Cerebellar nuclear complex (tissue), 1 donor: ENCODE measurements at regions not wholly inside any gene's neighbourhood (a gene's known extent, or its start where the extent isn't known, plus 50 kb on each side); places are given as distances from the start of the nearest gene placed in this dataset.
"Not testable (repeated sequence)": the region's sequence is repeated elsewhere in the genome, so short reads cannot be mapped to it uniquely, and the experiment has no call there.

Experiments used
- DNase-seq, 2 experiments: peaks; one replicate each; lab custom pipeline; 2025; lab: John Stamatoyannopoulos, UW

DNA sequence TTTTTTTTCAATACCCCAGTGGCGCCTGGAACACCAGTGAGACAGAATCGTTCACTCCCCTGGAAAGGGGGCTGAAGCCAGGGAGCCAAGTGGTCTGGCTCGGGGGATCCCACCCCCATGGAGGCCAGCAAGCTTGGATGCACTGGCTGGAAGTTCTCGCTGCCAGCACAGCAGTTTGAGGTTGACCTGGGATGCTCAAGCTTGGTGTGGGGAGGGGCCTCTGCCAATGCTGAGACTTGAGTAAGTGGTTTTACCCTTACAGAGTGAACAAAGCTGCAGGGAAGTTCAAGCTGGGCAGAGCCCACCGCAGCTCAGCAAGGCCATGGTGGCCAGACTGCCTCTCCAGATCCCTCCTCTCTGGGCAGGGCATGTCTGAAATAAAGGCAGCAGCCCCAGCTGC, 276.2 kb upstream of the CNTN6 start:
- DNase-seq = no peak

DNA sequence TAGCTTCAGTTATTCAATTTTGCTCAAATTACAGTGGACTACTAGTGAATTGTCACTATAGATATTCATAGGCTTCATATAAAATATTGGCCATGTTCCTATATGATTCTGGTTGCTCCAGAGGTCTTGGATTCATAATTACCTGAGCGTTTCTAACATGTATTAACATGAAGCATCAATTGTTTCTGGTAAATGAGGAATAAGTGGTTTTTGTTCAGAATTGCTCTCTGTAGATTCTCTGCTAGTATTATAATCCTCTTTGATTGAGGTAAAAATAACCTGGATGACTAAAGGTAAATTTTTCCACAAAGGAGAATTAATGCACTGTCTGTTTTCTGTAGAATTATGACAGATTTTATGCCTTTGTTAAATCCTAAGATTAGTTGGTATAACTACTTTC, 258.1 kb upstream of the CNTN6 start:
- no peak for DNase-seq

DNA sequence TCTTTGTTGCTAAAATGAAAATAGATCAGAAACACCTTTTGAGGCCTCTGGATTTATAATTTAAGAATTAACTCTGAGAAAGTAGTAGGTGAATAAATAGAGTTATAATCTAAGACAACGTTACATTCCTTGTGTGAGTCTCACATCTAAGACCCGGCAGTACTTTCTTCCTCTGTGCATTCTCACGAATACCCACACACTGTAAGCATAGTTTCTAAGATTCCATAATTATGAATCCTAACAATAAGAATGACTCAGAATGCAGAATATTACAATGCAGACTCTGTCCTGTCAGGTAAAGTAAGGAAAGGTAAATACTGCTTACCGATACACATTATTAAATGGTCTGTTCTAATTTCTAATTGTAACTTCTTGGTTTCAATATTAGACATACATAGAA, 257.7 kb upstream of the CNTN6 start:
- no peak for DNase-seq

DNA sequence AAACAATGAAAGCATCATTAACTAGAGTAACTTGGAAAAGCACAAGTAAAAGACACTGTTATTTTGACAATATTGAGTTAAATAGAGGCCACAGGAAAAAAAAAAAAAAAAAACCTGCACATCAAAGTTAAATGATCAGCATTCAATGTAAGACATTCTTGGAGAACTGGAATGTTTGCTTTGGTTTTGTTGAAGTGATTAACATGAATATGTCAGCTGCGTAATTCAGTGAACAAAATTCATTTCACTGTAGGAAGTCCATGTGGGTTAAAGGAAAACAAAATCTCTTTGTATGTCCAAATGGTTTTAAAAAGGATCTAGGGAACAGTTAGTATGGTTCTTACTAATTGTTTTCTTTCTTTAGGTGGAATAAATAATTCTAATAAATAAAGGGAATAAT, 252.8 kb upstream of the CNTN6 start:
- no peak for DNase-seq

DNA sequence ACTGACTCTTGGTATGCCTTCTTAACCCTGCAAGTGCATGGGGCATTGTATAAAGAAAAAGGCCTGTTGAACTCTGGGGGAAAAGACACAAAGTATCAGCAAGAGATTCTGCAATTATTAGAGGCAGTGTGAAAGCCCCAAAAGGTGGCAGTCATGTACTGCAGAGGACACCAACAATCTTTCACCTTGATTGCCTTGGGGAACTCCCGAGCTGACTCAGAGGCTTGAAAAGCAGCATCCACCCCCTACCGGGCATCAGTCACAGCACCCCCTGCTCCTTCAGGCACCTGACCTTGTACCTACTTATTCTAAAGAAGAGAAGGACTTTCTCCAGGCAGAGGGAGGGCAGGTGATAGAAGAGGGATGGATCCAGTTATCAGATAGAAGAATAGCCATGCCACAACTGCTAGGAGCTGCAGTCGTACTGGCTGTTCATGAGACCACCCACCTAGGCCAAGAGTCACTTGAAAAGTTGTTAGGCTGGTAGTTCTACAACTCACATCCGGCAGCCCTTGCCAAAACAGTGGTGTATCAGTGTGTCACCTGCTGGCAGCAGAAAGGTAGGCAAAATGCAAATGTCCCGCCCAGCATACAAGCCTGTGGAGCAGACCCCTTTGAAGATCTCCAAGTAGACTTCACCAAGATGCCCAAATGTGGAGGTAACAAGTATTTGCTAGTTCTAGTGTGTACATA, 241.6 kb upstream of the CNTN6 start:
- DNase-seq = no peak

DNA sequence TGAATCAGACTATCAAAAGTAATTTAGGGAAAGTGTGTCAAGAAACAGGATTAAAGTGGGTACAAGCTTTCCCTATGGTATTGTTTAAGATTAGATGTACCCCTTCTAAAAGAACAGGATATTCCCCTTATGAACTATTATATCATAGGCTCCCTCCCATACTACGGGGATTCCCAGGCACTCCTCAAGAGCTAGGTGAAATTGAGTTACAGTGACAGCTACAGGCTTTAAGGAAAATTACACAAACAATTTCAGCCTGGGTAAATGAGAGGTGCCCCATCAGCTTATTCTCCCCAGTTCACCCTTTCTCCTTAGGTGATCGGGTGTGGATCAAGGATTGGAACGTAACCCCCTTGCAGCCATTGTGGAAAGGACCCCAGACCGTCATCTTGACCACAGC, 240.8 kb upstream of the CNTN6 start:
- no peak for DNase-seq

DNA sequence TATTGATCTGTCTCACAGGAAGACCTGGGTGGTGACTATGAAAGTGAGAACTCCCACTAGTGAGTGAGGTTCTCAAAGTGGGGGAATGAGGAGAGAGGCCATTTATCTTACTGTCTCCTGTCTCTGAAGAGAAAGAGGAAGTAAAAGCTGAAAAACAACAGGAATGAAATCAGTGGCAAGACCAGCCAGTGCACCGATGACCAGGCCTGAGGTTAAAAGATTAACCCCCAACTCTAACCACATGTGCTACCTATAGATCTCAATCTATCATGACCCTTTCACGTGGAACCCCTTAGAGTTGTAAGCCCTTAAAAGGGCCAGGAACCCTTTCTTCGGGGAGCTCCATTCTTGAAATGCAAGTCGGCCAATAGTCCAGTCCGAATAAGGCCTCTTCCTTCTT, 239.3 kb upstream of the CNTN6 start:
- DNase-seq = no peak

DNA sequence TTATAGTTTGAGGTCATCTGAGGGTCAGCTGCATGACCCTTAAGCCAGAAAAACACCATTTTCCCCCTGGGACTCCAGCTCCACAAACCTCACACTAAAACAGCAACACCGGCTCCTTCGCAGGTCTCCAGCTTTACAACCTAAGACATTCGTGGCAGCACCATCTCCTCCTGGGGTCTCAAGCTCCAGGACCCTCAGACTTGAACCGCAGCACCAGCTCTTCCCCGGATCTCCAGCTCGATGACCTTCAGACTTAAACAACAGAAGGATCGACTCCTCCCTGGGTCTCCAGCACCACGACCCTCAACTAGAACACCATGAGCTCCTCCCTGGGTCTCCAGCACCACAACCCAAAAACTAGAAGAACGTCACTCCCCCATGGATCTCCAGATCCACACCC, 233.7 kb upstream of the CNTN6 start:
- DNase-seq = no peak

DNA sequence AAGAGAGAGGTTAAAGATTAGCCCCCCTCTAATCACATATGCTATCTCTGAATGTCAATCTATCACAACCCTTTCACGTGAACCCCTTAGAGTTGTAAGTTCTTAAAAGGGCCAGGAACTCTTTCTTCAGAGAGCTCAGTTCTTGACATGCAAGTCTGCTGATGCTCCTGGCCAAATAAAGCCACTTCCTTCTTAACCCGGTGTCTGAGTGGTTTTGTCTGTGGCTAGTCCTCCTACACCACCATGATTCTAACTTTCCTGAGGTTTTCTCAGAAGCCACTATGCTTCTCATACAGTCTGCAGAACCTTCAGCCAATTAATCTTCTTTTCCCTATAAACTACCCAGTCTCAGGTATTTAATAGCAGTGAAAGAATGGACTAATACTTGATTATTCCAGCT, 231.1 kb upstream of the CNTN6 start:
- no peak for DNase-seq

DNA sequence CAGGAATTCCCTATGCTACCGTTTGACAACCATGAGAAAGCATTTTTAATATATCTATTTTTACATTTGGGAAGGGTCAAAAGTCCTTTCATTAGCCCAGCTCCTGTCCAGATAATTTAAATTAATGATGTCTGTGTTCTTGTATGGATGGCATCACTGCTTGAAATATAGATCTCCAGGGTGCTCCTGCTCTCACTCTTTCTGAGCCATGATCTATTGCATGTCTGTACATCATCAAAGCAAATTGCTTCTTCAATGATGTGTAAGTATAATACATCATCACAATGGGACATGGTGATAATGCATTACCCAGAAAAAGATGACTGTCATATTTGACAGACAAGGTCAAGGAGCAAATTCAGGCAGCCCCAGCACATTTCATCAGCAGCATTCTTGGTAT, 223.6 kb upstream of the CNTN6 start:
- no peak for DNase-seq

DNA sequence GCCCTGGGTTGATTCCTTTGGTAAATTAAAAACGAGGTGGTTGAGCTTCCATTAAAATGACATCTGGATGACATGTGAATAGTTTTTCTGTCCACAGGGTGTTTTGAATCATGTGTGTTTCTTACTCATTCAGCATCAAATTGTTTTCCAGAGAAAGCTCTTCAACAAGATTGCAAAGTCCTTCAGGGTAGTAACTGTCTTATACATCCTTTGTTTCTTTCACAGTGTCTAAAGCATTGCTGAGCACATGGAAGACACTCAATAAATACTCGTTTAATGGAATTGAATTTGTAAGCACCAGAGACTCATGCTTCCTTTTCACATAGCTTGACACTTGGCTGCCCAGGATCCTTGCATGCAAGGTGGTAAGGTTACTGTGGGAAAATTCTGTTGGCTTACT, 223.1 kb upstream of the CNTN6 start:
- no peak for DNase-seq

DNA sequence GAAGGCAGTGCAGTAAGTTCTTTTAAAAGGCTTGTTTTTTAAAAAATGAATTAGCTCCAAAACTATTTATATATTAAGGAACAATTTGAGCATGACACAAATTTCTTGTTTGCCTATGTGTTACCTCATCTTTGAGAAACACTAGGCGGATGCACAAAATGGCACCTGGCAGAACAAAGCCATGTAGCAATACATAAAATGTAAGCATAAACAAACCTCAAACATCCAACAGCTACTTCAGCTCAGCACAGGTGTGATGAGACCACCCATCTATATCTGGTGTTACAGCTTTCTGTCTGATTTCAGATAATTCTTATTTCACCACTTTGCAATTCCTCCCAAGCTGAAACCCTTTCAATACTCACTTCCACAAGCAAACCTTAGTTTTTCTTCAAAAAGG, 221.2 kb upstream of the CNTN6 start:
- no peak for DNase-seq

DNA sequence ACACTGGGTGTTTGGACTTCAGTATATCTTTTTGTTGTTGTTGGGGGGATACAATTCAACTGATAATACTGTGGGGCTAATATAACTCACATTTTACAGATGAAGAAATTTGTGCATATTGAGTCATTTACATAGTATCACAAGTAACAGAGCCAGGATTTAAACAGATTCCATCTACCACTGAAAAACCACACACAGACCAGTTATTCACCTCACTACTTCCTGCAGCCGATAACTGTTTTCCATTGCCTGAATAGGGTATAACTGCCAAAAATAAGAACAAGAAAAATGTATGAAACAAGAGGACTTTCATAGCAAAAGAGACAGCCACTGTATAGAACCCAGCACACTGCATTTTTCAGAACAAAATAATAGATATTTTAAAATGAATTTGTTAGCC, 215.8 kb upstream of the CNTN6 start:
- DNase-seq = no peak

DNA sequence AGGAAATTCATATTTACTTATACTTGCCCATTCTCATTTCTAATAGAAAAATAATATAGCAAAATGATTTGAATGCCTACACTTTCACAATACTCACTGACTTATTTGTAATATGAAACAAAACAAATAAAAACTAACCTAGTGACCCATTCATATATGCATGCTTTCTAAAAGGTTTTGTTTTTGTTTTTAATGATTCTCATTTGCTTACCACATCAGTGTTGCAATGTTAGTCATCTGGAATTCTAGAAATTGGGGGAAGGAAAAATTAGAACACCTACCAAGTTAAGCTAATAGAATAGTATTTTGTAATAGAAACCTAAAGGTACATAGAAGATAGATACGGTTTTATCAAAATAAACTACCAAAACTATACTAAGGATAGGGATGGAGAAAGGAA, 214.1 kb upstream of the CNTN6 start:
- no peak for DNase-seq

DNA sequence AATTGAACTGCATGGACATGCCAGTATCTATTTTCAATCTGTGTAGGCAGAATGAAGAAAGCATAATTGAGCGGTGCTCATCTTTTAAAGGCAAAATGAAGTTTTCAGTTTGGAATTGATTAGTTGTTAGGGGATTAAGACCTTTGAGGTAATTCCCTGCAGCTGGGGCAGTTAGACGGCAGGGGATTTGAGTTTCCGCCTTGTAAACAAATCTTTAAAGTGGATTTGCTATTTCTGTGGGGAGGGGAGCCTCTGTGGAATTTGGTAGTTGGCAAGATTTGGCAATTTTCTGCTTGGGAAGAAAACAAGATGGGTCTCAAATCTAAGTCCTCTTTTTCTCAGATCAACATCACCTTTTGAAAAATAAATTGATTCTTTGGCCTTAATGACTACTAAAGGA, 212.5 kb upstream of the CNTN6 start:
- DNase-seq = no peak

DNA sequence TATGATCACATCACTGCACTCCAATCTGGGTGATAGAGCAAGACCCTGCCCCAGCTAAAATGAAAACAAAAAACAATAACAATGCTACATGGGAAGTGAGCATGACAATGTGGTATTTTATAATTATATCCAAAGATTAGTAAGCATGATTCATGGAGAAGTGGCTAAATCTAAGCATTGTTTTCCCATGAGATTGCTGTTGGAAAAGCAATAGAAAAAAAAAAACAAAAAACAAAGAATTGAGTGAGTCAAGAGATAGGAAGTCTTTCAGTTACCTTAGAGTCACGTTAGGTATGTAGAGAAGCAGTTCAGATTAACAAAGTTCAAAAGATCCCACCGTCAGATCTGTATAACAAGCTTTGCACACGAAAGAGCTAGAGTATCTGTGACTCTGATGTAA, 210.3 kb upstream of the CNTN6 start:
- DNase-seq = no peak

DNA sequence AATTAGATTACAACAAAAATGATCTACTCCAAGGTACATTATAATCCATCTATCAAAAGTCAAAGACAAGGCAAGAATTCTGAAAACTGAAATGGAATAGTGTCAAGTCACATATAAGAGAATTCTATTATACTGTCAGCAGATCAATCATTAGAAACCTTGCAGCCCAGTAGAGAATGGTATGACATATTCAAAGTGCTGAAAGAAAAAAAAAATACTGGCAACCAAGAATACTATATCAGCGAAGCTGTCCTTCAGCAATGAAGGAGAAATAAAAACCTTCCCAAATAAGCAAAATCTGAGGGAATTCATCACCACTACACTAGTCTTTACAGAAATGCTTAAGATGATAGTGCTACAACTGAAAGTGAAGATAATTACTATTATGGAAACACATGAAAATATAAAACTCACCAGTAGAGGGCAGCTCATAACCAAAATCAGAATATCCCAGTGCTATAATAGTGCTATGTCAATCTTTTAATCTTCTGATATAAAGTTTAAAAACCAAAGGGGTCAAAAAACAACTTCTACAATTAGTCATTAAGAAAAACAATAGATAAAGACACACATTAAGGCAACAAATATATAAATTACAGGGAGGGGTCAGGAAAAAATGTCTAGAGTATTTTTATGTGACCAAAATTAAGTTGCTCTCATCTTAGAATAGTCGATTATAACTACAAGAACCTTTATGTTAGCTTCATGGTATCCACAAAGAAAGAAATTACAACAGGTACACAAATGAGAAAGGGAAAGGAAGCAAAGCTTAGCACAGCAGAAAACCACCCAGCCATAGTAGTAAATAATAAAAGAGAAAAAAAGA, 190.7 kb upstream of the CNTN6 start:
- DNase-seq = no peak

DNA sequence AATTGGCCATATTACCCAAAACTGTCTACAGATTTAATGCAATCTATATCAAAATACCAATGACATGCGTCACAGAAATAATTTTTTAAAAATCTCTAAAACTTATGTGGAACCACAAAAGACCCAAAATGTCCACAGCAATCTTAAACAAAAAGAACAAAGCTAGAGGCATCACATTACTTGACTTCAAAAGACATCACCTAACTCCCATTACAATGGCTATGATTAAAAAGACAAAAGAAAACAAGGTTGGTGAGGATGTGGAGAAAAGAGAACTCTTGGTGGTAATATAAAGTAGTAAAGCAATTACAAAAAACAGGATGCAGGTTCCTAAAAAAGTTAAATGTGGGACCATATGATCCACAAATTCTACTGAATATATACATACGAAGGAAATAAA, 187.6 kb upstream of the CNTN6 start:
- no peak for DNase-seq

DNA sequence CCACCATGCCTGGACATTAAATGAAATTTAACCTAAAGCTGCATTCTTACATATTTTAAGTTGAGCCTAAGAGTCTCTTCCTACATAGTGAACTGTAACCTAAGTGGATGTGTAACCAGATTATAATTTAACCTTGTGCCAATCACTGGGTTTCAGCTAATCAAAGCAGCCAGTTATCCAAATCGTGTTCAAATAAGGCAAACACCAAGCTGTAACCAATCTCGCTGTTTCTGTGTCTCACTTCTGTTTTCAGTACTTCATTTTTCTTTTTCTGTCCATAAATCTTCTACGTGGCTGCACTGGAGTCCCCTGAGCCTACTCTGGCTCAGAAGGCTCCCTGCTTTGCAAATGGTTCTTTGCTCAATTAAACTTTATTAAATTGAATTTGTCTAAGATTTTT, 186.1 kb upstream of the CNTN6 start:
- no peak for DNase-seq

DNA sequence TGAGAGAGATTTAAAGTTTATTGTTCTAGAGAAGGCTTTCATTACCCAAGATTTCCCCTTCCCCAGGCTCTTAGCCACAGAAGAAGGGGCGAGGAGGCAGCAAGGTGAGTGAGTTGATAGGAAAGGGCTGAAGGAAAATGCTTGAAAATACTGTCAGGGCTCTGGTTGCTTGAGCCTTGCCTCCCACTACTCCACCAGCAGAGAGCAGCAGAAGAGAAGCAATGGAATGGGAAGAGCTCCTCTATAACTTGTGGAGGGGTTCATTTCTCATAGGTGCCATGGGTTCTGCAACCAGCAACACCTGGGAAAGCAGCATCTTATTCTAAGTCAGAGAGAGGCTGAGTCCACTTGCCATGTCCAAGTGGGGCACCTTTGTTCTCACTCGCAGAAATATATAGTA, 184.0 kb upstream of the CNTN6 start:
- no peak for DNase-seq

DNA sequence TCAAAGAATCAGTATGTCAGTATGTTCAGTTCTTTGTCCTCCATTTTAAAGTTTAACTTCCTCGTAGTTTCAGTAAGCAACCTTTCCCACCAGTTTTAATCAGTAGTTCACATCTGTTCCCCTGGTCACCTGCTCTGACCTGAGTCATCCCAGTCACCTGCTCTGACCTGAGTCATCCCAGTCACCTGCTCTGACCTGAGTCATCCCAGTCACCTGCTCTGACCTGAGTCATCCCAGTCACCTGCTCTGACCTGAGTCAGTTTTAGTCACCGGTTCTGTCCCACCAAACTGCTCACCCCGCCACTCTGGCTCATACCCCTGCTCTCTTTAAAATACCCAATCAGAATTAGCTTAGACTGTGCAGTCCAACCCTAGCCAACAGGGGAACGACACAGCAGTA, 180.1 kb upstream of the CNTN6 start:
- not testable (repeated sequence) for DNase-seq

DNA sequence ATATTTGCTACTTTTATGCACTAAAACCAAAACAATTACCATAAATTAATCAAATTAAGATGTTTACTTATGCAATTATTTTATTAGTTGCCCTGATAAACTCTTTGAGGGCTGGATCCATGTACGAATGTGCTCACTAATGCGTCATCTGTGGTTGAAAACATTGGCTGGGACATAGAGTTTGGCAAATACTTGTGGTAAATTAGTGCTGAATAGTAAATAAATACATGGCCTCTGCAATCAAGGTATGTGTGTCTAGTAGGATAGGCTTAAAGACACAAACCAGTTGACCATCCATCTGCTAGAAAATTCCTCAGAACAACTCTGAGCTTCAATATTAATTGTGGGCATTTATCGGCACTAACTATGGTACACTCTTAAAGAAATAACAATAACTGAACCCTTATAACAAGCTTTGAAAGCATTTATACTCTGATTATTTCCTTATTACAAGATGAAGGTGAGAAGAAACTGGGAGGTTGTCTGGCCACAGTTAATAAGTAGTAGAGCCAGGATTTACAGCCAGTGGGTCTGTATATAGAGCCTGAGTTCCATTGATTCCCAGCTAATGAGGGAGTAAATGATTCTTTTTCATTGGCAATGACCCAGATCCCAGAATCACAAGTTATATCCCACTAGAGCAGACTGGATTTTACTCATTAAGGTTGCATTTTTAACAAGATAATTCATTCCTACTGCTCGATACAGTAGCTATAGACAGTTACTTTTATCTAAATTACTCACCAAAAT, 169.5 kb upstream of the CNTN6 start:
- DNase-seq = no peak

DNA sequence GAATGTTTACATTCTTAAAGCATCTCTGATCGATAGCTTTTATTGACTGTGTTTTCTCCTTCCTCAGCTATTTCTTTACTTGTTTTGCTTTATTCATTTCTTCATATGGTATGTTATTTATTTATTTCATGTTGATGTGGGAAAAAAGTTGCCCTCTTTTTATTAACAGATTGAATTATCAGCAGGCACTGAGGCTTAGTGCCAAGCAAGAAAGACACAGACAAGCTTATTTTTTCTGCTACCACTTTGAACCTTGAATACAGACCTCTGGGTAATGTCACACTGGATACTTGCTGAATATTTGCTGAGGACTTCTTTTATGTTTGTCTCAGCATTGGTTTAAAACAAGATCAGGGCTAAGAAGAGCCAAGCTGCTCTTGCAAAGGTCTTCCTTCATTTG, 162.0 kb upstream of the CNTN6 start:
- DNase-seq = peak in 1 of 2 experiments; percentile 51
